HepG2 (cell line): ENCODE measurements at regions not wholly inside any gene's neighbourhood (a gene's known extent, or its start where the extent isn't known, plus 50 kb on each side); places are given as distances from the start of the nearest gene placed in this dataset.

Experiments
- ATAC-seq: fragments of 200-7000 bp; cut with Tn5 transposase; 3 replicates; pipeline ENCODE4 v1.9.1; 2020; ENCODE audit warnings: mild to moderate bottlenecking, moderate library complexity
- BruUV-seq: library from RNA; stranded (reverse); fragments of 400-500 nt; replicated peaks from 2 replicates; lab custom pipeline; 2021; lab: Mats Ljungman, UMichigan
- CTCF ChIA-PET: fragments of 300-600 bp; formaldehyde crosslinking; extraction: SDS; loops from one replicate; lab custom pipeline; 2021; ENCODE audit warnings: low total read pairs, inconsistent platforms, low intra/inter-chr PET ratio; lab: Yijun Ruan, JAX
- POLR2A ChIA-PET: fragments of 350-600 bp; sonication (Branson Sonifier 250); formaldehyde crosslinking; loops from one replicate; lab custom pipeline; 2020; ENCODE audit warnings: antibody characterized with exemption, inconsistent platforms; lab: Yijun Ruan, JAX
- DNase-seq: peaks from one replicate; pipeline ENCODE4 v3.0.0-alpha.2; 2015; ENCODE audit warnings: low spot score
- FAIRE-seq: peaks from 3 replicates; lab custom pipeline; 2011; peaks lifted over from hg19 to GRCh38; lab: Jason Lieb, UNC
- H2AFZ ChIP-seq: one replicate; pipeline ENCODE4 v1.6.1; 2011; ENCODE audit warnings: low read length, inconsistent platforms
- H3K27ac ChIP-seq: fragments of 300-600 bp; 3 replicates; pipeline ENCODE4 v1.8.0; 2011; ENCODE audit warnings: mixed run types, mild to moderate bottlenecking, mixed read lengths, low read length, inconsistent platforms; ENCODE audit not compliant: insufficient read depth; ENCODE audit errors: extremely low read length
- H3K27me3 ChIP-seq, 2 experiments: fragments of 200-600 bp in 1 of 2; 2 replicates in 1 of 2; 3 replicates in 1 of 2; pipeline versions ENCODE4 v1.6.0 to v1.8.0; 2011; ENCODE audit warnings: low read length in 2 of 2, mild to moderate bottlenecking in 2 of 2, moderate library complexity in 2 of 2, inconsistent platforms in 1 of 2; ENCODE audit not compliant: insufficient read depth in 2 of 2, control insufficient read depth in 1 of 2
- H3K36me3 ChIP-seq, 2 experiments: fragments of 200-600 bp in 1 of 2; replicated peaks in 1 of 2; 2 replicates in 1 of 2; 3 replicates in 1 of 2; pipeline versions ENCODE4 v1.5.1 to v1.8.0; 2011; ENCODE audit warnings: low read length in 2 of 2, inconsistent platforms in 1 of 2; ENCODE audit not compliant: insufficient read depth in 2 of 2, control insufficient read depth in 1 of 2
- H3K4me1 ChIP-seq: 2 replicates; pipeline ENCODE4 v1.5.1; 2012; ENCODE audit warnings: low read length, inconsistent platforms; ENCODE audit not compliant: insufficient read depth
- H3K4me2 ChIP-seq: 2 replicates; pipeline ENCODE4 v1.6.0; 2011; ENCODE audit warnings: low read depth, low read length, inconsistent platforms
- H3K4me3 ChIP-seq, 3 experiments: fragments of 200-600 bp in 1 of 3; sonication (generic), shearing (Covaris generic) in 1 of 3; replicated peaks in 1 of 3; 2 replicates each; pipeline ENCODE4 v1.5.1; 2011 to 2016; ENCODE audit warnings: low read length in 3 of 3, inconsistent platforms in 2 of 3, low read depth in 2 of 3, mild to moderate bottlenecking in 2 of 3, control low read depth in 1 of 3, mixed read lengths in 1 of 3; ENCODE audit not compliant: insufficient read depth in 1 of 3
- H3K79me2 ChIP-seq: one replicate; pipeline ENCODE4 v1.6.1; 2011; ENCODE audit warnings: low read length, inconsistent platforms; ENCODE audit not compliant: insufficient read depth
- H3K9ac ChIP-seq: 2 replicates; pipeline ENCODE4 v1.6.0; 2011; ENCODE audit warnings: mild to moderate bottlenecking, low read depth, low read length, inconsistent platforms; ENCODE audit not compliant: insufficient read depth
- H3K9me3 ChIP-seq: 2 replicates; pipeline ENCODE4 v1.5.1; 2012; ENCODE audit warnings: mild to moderate bottlenecking, low read length
- H4K20me1 ChIP-seq: 2 replicates; pipeline ENCODE4 v1.6.0; 2011; ENCODE audit warnings: inconsistent platforms, mild to moderate bottlenecking, low read length, moderate library complexity; ENCODE audit not compliant: insufficient read depth
- CHD4 ChIP-seq: fragments of 200-600 bp; sonication (generic); IDR thresholded peaks from 2 replicates; pipeline ENCODE4 v1.7.0; 2017; ENCODE audit warnings: mild to moderate bottlenecking, low read length, borderline replicate concordance
- FOXK2 ChIP-seq: fragments of 450-650 bp; IDR thresholded peaks from 2 replicates; pipeline ENCODE4 v1.6.1; 2016
- PAX8 ChIP-seq: sonication (generic); formaldehyde crosslinking; IDR thresholded peaks from 2 replicates; pipeline ENCODE4 v1.8.0; 2022; ENCODE audit warnings: mild to moderate bottlenecking, missing genetic modification reagents, borderline replicate concordance
- WGBS: methylation state at CpG from one replicate; pipeline ENCODE4 v1.1.6; 2017; ENCODE audit warnings: low lambda C conversion rate; 5-methylcytosine and 5-hydroxymethylcytosine counted together
- in situ Hi-C: cut with HindIII; loops from 2 replicates; pipeline ENCODE4 v1.10.0; 2017; ENCODE audit warnings: low pct_unique_long_range_greater_than_20kb; ENCODE audit not compliant: extremely low pct_ligation_motif_present
- intact Hi-C: fragments of 100-400 bp; cut with micrococcal nuclease; formaldehyde crosslinking; loops from one replicate; pipeline ENCODE4 v1.10.0; 2022; ENCODE audit not compliant: unreplicated experiment
- TF ChIP-seq, protein P1 (sequence below): sonication (generic); formaldehyde crosslinking; IDR thresholded peaks from 2 replicates; pipeline ENCODE4 v1.8.0; 2022; ENCODE audit warnings: mild to moderate bottlenecking, missing genetic modification reagents, moderate library complexity
- TF ChIP-seq, protein P2 (sequence below): sonication (generic); formaldehyde crosslinking; IDR thresholded peaks from 2 replicates; pipeline ENCODE4 v1.5.0; 2020; ENCODE audit warnings: mild to moderate bottlenecking, missing genetic modification reagents, borderline replicate concordance

DNA sequence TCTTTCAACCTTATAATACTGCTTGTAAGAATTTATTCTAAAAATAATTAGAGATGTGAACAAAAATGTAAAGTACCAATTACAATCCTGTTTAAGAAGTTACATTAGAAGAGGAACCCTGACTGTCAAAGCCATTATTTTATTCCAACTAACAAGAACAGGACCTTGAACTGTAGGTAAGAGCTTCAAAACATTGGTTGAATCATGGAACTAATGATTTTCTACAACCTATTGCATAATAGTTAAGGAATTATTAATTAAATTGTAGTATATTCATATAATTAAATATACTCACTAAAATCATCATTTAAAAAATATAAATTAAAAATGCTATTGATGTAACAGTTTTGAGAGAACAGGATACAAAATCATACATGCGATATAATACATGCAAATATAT lies 649.4 kb upstream of the KIRREL3 start:
- no peak overlapping the region for H3K9ac ChIP-seq
- POLR2A ChIA-PET, result no interaction called here
- peaks cover 68% of the 10 kb centered on the region for H3K9me3 ChIP-seq
- TF ChIP-seq CHD4, result no peak
- TF ChIP-seq FOXK2, result no peak
- TF ChIP-seq, protein P1, sequence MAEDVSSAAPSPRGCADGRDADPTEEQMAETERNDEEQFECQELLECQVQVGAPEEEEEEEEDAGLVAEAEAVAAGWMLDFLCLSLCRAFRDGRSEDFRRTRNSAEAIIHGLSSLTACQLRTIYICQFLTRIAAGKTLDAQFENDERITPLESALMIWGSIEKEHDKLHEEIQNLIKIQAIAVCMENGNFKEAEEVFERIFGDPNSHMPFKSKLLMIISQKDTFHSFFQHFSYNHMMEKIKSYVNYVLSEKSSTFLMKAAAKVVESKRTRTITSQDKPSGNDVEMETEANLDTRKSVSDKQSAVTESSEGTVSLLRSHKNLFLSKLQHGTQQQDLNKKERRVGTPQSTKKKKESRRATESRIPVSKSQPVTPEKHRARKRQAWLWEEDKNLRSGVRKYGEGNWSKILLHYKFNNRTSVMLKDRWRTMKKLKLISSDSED (CRISPR knock-in tag), result no peak
- TF ChIP-seq PAX8, result no peak
- TF ChIP-seq, protein P2, sequence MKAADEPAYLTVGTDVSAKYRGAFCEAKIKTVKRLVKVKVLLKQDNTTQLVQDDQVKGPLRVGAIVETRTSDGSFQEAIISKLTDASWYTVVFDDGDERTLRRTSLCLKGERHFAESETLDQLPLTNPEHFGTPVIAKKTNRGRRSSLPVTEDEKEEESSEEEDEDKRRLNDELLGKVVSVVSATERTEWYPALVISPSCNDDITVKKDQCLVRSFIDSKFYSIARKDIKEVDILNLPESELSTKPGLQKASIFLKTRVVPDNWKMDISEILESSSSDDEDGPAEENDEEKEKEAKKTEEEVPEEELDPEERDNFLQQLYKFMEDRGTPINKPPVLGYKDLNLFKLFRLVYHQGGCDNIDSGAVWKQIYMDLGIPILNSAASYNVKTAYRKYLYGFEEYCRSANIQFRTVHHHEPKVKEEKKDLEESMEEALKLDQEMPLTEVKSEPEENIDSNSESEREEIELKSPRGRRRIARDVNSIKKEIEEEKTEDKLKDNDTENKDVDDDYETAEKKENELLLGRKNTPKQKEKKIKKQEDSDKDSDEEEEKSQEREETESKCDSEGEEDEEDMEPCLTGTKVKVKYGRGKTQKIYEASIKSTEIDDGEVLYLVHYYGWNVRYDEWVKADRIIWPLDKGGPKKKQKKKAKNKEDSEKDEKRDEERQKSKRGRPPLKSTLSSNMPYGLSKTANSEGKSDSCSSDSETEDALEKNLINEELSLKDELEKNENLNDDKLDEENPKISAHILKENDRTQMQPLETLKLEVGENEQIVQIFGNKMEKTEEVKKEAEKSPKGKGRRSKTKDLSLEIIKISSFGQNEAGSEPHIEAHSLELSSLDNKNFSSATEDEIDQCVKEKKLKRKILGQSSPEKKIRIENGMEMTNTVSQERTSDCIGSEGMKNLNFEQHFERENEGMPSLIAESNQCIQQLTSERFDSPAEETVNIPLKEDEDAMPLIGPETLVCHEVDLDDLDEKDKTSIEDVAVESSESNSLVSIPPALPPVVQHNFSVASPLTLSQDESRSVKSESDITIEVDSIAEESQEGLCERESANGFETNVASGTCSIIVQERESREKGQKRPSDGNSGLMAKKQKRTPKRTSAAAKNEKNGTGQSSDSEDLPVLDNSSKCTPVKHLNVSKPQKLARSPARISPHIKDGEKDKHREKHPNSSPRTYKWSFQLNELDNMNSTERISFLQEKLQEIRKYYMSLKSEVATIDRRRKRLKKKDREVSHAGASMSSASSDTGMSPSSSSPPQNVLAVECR, result no peak
- intact Hi-C loops, result no loop called here
- CTCF ChIA-PET, result no interaction called here
- BruUV-seq, result no TSS peak
- in situ Hi-C loops, result no loop called here
- no peak for DNase-seq
- no peaks in the 10 kb centered on the region for H3K27me3 ChIP-seq
- H4K20me1 ChIP-seq, result no peaks in the 10 kb centered on the region
- H3K4me1 ChIP-seq, result no peaks in the 10 kb centered on the region
- no peak for FAIRE-seq
- no peaks in the 10 kb centered on the region for H3K79me2 ChIP-seq
- no peak overlapping the region for H3K4me2 ChIP-seq
- H3K4me3 ChIP-seq, result no peak overlapping the region
- no peak overlapping the region for H3K27ac ChIP-seq
- WGBS, result 29% methylated on average over 1 of the region's 1 CpG
- no peaks in the 10 kb centered on the region for H3K36me3 ChIP-seq
- H2AFZ ChIP-seq, result no peak overlapping the region
- no peak for ATAC-seq
